Activated CD8-positive, alpha-beta memory T cell treated with anti-CD3 and anti-CD28 coated beads, Interleukin-2, amount 10 ng/mL, durations not matched to agents 7 days and 5 days (primary cell): ENCODE measurements at regions not wholly inside any gene's neighbourhood (a gene's known extent, or its start where the extent isn't known, plus 50 kb on each side); places are given as distances from the start of the nearest gene placed in this dataset.
"Not testable (repeated sequence)": the region's sequence is repeated elsewhere in the genome, so short reads cannot be mapped to it uniquely, and the experiment has no call there.

Source experiments
- ATAC-seq: fragments of 150-1000 bp; cut with Tn5 transposase; one replicate; pipeline ENCODE4 v1.10.0; 2021; ENCODE audit warnings: moderate library complexity
- CTCF ChIA-PET: fragments of 350-600 bp; sonication (Branson Sonifier 250); formaldehyde crosslinking; loops from one replicate; lab custom pipeline; 2021; ENCODE audit warnings: antibody characterized with exemption; lab: Charles Lee
- DNase-seq: peaks from one replicate; pipeline ENCODE4 v3.0.0-alpha.2; 2020
- H3K27ac Mint-ChIP-seq: one replicate; pipeline ENCODE4 v1.8.0; 2021; ENCODE audit warnings: mild to moderate bottlenecking, mixed read lengths
- H3K27me3 Mint-ChIP-seq: one replicate; pipeline ENCODE4 v1.8.0; 2021; ENCODE audit warnings: mixed read lengths
- H3K36me3 Mint-ChIP-seq: one replicate; pipeline ENCODE4 v1.8.0; 2021; ENCODE audit warnings: mild to moderate bottlenecking, mixed read lengths
- H3K4me1 Mint-ChIP-seq: one replicate; pipeline ENCODE4 v1.8.0; 2021; ENCODE audit warnings: mixed read lengths
- H3K4me3 Mint-ChIP-seq: one replicate; pipeline ENCODE4 v1.8.0; 2021; ENCODE audit warnings: mild to moderate bottlenecking, moderate library complexity, mixed read lengths
- H3K9me3 Mint-ChIP-seq: one replicate; pipeline ENCODE4 v1.8.0; 2022; ENCODE audit warnings: low read depth, mixed read lengths

DNA sequence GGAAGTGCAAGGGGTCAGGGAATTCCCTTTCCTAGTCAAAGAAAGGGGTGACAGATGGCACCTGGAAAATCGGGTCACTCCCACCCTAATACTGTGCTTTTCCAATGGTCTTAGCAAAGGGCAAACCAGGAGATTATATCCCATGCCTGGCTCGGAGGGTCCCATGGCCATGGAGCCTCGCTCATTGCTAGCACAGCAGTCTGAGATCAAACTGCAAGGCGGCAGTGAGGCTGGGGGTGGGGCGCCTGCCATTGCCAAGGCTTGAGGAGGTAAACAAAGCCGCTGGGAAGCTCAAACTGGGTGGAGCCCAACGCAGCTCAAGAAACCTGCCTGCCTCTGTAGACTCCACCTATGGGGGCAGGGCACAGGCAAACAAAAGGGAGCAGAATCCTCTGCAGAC lies 714.4 kb upstream of the MGAT4C start:
- H3K36me3 Mint-ChIP-seq, DNase-seq, H3K4me3 Mint-ChIP-seq, H3K27me3 Mint-ChIP-seq, ATAC-seq, H3K9me3 Mint-ChIP-seq, H3K4me1 Mint-ChIP-seq, CTCF ChIA-PET, H3K27ac Mint-ChIP-seq: not testable (repeated sequence)

DNA sequence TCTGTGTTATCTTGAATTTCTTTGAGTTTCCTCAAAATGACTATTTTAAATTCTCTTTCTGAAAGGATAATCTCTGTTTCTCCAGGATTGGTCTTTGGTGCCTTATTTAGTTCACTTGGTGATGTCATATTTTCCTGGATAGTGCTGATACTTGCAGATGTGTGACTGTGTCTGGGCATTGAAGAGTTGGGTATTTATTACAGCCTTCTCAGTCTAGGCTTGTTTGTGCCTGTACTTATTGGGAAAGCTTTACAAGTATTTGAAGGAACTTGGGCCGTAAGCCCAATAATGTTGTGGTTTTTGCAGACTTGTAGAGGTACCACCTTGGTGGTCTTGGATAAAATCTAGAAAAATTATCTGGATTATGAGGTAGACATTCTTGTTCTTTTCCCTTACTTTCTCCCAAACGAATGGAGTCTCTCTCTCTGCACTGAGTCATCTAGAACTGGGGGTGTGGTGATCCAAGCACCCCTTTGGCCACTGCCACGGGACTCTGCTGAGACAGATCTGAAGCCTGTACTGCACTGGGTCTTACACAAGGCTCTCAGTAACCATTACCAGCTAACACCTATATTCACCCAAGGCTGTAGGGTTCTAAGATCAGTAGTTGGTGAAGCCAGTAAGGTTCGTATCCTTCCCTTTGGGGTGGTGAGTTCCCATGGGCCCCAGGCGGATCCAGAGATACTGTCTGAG lies 703.7 kb upstream of the MGAT4C start:
- no peaks in the 10 kb centered on the region for H3K36me3 Mint-ChIP-seq
- ATAC-seq: no peak
- peaks cover 5% of the 10 kb centered on the region for H3K9me3 Mint-ChIP-seq
- no peak for DNase-seq
- CTCF ChIA-PET: no interaction called here
- no peak overlapping the region for H3K27ac Mint-ChIP-seq
- H3K4me1 Mint-ChIP-seq: no peaks in the 10 kb centered on the region
- no peak overlapping the region for H3K4me3 Mint-ChIP-seq
- H3K27me3 Mint-ChIP-seq: no peaks in the 10 kb centered on the region

DNA sequence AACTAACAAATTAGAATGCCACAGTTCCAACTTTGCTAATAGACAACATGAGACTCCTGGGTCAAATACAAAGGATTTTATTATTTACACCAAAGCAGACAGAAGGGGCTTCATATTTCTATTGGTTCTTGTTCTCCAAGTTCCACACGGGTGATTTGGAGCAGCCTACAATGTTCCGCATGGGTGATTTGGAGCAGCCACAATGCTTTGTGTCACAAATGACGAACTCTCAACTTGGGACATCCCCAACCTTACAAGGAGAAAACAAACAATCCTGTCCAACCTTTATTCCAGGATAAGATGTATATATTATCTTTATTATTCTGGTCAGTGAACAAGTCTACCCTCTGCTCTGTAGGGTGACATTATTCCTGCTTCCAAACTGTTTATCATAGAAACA lies 694.3 kb upstream of the MGAT4C start:
- Mint-ChIP-seq H3K27ac (no peak overlapping the region), H3K36me3 (no peaks in the 10 kb centered on the region), H3K9me3 (peaks cover 7% of the 10 kb centered on the region), H3K4me1 (no peaks in the 10 kb centered on the region), H3K27me3 (no peaks in the 10 kb centered on the region), H3K4me3 (no peak overlapping the region)
- no peak for ATAC-seq
- CTCF ChIA-PET: no interaction called here
- no peak for DNase-seq

DNA sequence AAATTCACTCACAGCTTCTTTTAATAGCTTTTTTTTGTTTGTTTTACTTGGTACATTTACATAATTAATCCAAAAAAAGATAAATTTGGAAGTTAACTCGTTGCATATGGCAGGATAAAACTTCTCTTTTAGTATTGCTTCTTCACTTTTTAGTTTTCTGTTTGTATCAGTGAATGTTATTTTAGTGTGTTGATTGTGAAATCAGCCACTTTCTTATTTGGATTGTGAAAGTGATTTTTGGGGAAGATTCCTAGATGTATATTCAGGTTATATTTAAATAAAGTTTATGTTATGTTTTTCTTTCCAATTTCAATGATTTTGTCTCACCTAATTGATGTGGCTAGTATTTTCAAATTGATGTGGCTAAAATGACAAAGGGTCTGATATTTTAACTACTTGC lies 693.9 kb upstream of the MGAT4C start:
- Mint-ChIP-seq H3K4me1 (no peaks in the 10 kb centered on the region), H3K9me3 (peaks cover 7% of the 10 kb centered on the region), H3K27ac (no peak overlapping the region), H3K36me3 (no peaks in the 10 kb centered on the region), H3K27me3 (no peaks in the 10 kb centered on the region), H3K4me3 (no peak overlapping the region)
- no peak for DNase-seq
- no peak for ATAC-seq
- CTCF ChIA-PET: no interaction called here

DNA sequence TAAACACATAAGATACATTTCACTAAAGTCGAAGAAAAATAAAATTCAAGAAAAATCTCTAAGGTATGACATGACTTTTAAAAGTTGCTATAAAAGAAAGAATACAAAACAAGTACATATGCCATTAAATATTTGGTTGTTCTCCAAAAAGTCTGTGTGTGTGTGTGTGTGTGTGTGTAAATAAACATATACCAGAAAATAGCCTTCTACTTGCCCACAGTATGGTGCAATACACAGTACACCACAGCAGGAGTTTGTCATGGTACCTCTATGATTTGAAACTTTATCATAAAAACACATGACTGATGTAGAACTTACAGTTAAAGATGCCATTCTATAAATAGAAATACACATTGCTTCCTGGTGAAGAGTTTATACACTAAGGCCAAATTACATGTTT lies 692.7 kb upstream of the MGAT4C start:
- ATAC-seq (no peak), DNase-seq (no peak)
- H3K27ac Mint-ChIP-seq: no peak overlapping the region
- no peaks in the 10 kb centered on the region for H3K36me3 Mint-ChIP-seq
- peaks cover 7% of the 10 kb centered on the region for H3K9me3 Mint-ChIP-seq
- H3K4me3 Mint-ChIP-seq: no peak overlapping the region
- CTCF ChIA-PET: no interaction called here
- H3K27me3 Mint-ChIP-seq: no peaks in the 10 kb centered on the region
- no peaks in the 10 kb centered on the region for H3K4me1 Mint-ChIP-seq

DNA sequence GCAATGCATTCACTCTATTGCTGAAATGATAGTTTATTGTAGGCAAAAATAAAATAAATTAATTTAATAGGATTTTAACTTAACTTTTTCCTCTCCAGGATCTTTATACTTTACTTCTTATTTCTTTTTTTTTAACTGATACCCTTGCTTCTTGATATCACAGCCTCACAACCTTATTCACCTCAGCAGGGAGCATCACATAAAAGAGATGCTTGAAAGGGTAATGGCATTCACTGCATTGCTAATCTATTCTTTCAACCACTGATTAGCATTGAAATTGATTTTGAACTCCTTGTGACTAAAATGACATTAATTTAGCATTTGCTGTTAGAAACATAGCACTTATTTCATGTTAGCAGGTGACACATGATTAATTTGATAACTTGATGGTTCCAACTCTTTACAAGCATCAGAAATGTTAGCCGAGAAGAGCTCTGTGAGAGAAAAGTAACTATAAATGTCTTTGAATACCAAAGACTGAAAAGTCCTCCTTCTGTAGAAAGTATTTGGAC lies 689.5 kb upstream of the MGAT4C start:
- CTCF ChIA-PET: no interaction called here
- ATAC-seq: no peak
- no peaks in the 10 kb centered on the region for H3K4me1 Mint-ChIP-seq
- H3K27ac Mint-ChIP-seq: no peak overlapping the region
- H3K36me3 Mint-ChIP-seq: no peaks in the 10 kb centered on the region
- H3K9me3 Mint-ChIP-seq: peaks cover 13% of the 10 kb centered on the region
- H3K27me3 Mint-ChIP-seq: no peaks in the 10 kb centered on the region
- no peak for DNase-seq
- no peak overlapping the region for H3K4me3 Mint-ChIP-seq

DNA sequence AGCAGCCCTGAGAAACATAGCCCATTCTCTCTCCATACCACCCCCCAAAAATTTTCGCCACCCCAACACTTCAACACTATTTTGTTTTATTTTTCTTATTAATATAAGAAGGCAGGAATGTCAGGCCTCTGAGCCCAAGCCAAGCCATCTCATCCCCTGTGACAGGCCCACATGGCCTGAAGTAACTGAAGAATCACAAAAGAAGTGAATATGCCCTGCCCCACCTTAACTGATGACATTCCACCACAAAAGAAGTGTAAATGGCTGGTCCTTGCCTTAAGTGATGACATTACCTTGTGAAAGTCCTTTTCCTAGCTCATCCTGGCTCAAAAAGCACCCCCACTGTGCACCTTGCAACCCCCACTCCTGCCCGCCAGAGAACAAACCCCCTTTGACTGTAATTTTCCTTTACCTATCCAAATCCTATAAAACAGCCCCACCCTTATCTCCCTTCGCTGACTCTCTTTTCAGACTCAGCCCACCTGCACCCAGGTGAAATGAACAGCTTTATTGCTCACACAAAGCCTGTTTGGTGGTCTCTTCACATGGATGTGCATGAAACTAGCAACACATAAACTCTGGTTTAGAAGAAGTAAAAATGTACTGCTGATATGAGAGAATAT lies 688.1 kb upstream of the MGAT4C start:
- H3K4me1 Mint-ChIP-seq, CTCF ChIA-PET, H3K4me3 Mint-ChIP-seq, H3K27ac Mint-ChIP-seq, ATAC-seq, DNase-seq, H3K36me3 Mint-ChIP-seq, H3K27me3 Mint-ChIP-seq: not testable (repeated sequence)
- H3K9me3 Mint-ChIP-seq: peaks cover 13% of the 10 kb centered on the region

DNA sequence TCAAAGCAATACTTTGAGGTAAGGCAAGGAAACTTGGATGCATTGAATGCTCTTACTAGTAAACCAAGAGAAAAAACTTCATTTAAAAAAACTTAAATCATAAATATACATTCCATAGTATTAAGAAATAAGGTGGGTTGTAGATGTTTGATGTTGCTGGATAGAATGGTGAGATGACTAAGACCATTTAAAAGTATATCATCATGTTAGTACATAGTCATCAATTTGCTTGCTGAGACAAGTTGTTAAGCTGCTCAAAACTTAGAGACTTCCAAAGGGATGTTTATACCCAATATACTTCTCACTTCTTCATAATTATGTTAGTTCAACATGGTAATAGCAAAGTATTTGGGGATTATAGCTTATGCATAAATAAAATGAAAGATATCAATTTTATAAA lies 675.5 kb upstream of the MGAT4C start:
- Mint-ChIP-seq H3K4me1 (no peaks in the 10 kb centered on the region), H3K27me3 (no peaks in the 10 kb centered on the region), H3K4me3 (no peak overlapping the region), H3K36me3 (no peaks in the 10 kb centered on the region), H3K27ac (no peak overlapping the region), H3K9me3 (peaks cover 8% of the 10 kb centered on the region)
- ATAC-seq: no peak
- CTCF ChIA-PET: no interaction called here
- no peak for DNase-seq

DNA sequence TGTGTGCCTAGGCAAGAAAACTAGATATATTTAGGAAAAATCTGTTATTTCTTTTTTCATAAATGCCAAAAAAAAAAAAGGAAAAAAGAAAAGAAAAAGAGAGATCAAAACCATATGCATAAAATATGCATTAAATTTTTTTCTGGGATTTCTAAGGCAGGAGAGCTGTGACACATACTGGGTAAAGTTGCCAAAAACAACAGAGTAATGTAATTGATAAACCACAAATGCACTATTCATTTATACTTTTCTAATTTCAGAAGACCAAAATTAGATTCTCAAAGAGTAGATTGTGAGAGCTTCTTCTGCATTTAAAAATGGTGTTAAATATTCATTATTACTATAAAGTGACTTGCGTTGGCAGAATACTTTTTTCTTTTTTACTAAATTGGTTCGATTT lies 673.8 kb upstream of the MGAT4C start:
- DNase-seq (no peak), ATAC-seq (no peak)
- Mint-ChIP-seq H3K27me3 (no peaks in the 10 kb centered on the region), H3K9me3 (peaks cover 8% of the 10 kb centered on the region), H3K4me3 (no peak overlapping the region), H3K27ac (no peak overlapping the region), H3K4me1 (no peaks in the 10 kb centered on the region), H3K36me3 (no peaks in the 10 kb centered on the region)
- CTCF ChIA-PET: no interaction called here

DNA sequence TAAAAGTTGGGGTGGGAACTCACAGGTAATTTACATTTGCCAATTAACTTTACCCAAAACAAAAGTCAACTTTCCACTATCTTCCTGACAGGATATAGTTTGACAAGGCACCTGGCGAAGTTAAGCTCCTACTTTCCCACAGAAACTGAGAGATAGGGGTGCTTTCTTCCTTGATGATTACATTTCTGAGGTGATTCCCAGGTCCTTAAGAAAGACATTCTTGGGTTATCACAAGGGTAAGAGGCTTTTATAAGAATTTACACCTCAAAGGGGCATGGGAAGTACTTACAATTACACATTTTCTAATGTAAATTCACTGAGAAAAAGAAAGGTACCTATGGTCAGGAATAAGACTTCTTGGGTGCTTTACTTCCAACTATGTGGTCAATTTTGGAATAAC lies 660.9 kb upstream of the MGAT4C start:
- Mint-ChIP-seq H3K27ac (no peak overlapping the region), H3K27me3 (no peaks in the 10 kb centered on the region), H3K36me3 (no peaks in the 10 kb centered on the region), H3K4me3 (no peak overlapping the region), H3K4me1 (no peaks in the 10 kb centered on the region), H3K9me3 (peaks cover 6% of the 10 kb centered on the region)
- ATAC-seq (no peak), DNase-seq (no peak)
- CTCF ChIA-PET: no interaction called here

DNA sequence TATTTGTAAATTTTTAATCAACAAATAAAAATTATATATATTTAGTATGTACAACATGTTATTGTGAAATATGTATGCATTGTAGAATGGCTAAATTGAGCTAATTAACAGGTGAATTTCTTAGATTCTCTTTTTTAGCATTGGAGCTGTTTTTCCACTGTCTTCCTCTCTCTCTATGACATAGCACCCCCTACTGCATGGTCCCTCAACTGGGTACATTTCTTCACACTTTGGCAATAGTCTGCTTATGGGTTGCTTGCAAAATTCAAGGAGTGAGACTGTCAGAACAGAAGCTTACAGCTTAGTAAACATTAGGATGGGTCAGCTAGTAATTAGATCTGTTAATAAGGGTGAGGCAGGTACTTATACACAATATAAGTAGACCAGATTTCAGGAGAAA lies 658.5 kb upstream of the MGAT4C start:
- DNase-seq (no peak), ATAC-seq (no peak)
- CTCF ChIA-PET: no interaction called here
- no peaks in the 10 kb centered on the region for H3K36me3 Mint-ChIP-seq
- H3K4me3 Mint-ChIP-seq: no peak overlapping the region
- no peaks in the 10 kb centered on the region for H3K4me1 Mint-ChIP-seq
- no peaks in the 10 kb centered on the region for H3K27me3 Mint-ChIP-seq
- H3K27ac Mint-ChIP-seq: no peak overlapping the region
- peaks cover 2% of the 10 kb centered on the region for H3K9me3 Mint-ChIP-seq

DNA sequence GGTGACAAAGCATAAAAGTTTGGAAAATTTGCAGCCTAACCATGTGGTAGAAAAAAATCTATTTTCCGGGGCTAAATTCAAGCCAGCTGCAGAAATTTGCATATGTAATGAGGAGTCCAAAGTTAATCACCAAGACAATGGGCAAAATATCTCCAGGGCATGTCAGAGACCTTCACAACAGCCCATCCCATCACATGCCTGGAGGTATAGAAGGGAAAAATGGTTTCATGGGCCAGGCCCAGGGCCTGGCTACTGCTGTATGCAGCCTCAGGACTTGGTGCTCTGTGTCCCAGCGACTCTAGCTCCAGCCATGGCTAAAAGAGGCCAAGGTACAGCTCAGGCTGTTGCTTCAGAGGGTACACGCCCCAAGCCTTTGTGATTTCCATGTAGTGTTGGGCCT lies 655.8 kb upstream of the MGAT4C start:
- no peak for DNase-seq
- peaks cover 2% of the 10 kb centered on the region for H3K9me3 Mint-ChIP-seq
- no peak overlapping the region for H3K27ac Mint-ChIP-seq
- H3K36me3 Mint-ChIP-seq: no peaks in the 10 kb centered on the region
- CTCF ChIA-PET: no interaction called here
- no peaks in the 10 kb centered on the region for H3K27me3 Mint-ChIP-seq
- H3K4me1 Mint-ChIP-seq: no peaks in the 10 kb centered on the region
- ATAC-seq: no peak
- no peak overlapping the region for H3K4me3 Mint-ChIP-seq

DNA sequence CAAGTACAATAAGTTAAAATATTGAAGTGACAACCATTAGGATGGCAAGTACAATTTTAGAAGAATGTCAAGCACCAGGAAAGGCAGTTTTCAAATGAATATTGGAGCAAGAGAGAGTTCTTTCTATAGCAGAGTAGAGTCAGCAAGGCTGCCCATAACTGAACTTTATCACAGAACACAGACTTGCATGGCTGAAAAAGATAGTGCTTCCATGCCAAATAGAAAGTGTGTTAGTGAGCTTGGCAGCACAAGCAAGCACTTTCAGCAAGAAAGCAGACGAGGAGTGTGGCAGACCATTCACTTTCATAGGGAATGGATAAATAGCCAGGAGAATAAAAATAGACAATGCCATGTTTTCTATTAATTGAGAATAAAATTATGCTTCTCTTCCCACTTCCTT lies 647.0 kb upstream of the MGAT4C start:
- H3K27me3 Mint-ChIP-seq: no peaks in the 10 kb centered on the region
- H3K4me3 Mint-ChIP-seq: no peak overlapping the region
- CTCF ChIA-PET: no interaction called here

DNA sequence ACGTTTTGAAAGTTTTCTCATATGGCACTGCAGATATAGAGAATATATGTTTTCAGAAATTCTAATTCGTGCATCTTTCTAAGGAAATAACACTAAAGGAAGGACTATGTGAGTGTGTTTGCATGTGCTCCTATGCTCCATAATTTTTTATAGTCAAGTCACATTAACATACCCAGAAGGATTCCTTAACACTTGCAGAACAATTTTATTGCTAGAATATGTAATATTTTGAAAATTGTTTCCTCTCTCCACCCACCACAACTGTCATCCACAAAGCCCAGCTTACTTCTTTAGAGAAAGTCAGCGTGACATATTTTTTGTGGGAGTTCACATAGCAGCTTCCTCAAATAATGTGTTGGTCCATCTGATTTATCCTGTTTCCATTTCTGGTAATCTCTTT lies 604.6 kb upstream of the MGAT4C start:
- Mint-ChIP-seq H3K27me3 (no peaks in the 10 kb centered on the region), H3K4me1 (no peaks in the 10 kb centered on the region), H3K27ac (no peak overlapping the region), H3K9me3 (no peaks in the 10 kb centered on the region), H3K4me3 (no peak overlapping the region), H3K36me3 (no peaks in the 10 kb centered on the region)
- ATAC-seq (no peak), DNase-seq (no peak)
- CTCF ChIA-PET: no interaction called here

More for the DNA sequence above, 647.0 kb upstream of the MGAT4C start:
- ATAC-seq (no peak), DNase-seq (no peak)
- Mint-ChIP-seq H3K4me1 (no peaks in the 10 kb centered on the region), H3K27ac (no peak overlapping the region), H3K9me3 (no peaks in the 10 kb centered on the region), H3K36me3 (no peaks in the 10 kb centered on the region)
